Neural crest cell (in vitro differentiated cells): ENCODE measurements at regions not wholly inside any gene's neighbourhood (a gene's known extent, or its start where the extent isn't known, plus 50 kb on each side); places are given as distances from the start of the nearest gene placed in this dataset.

Experiments
- DNase-seq: peaks from one replicate; pipeline ENCODE4 v3.0.0; 2021; ENCODE audit warnings: low read depth, mixed read lengths, low spot score
- H3K27ac Mint-ChIP-seq: one replicate; pipeline ENCODE4 v1.8.0; 2021; ENCODE audit warnings: mild to moderate bottlenecking, mixed read lengths; ENCODE audit not compliant: unreplicated experiment
- H3K27me3 Mint-ChIP-seq: 2 replicates; pipeline ENCODE4 v1.8.0; 2021; ENCODE audit warnings: low read depth, mild to moderate bottlenecking, mixed read lengths
- H3K36me3 Mint-ChIP-seq: 2 replicates; pipeline ENCODE4 v1.8.0; 2021; ENCODE audit warnings: low read depth, mild to moderate bottlenecking, mixed read lengths
- H3K4me1 Mint-ChIP-seq: 2 replicates; pipeline ENCODE4 v1.8.0; 2021; ENCODE audit warnings: mixed read lengths
- H3K4me3 Mint-ChIP-seq: one replicate; pipeline ENCODE4 v1.8.0; 2021; ENCODE audit warnings: mild to moderate bottlenecking, mixed read lengths
- H3K9me3 Mint-ChIP-seq: 2 replicates; pipeline ENCODE4 v1.8.0; 2021; ENCODE audit warnings: mixed read lengths
- CTCF ChIP-seq: fragments of 200-600 bp; sonication (generic); conservative IDR thresholded peaks from 2 replicates; pipeline ENCODE4 v1.5.0; 2021; ENCODE audit warnings: antibody characterized with exemption, mild to moderate bottlenecking

- H3K4me3 Mint-ChIP-seq = no peak overlapping the region
Measured at GRCh38 chr6:122151066-122151465, 248.4 kb upstream of the HSF2 start.

GRCh38 chr6:122151763-122152162 is 247.7 kb upstream of the HSF2 start:
- H3K4me1 Mint-ChIP-seq = peaks cover 23% of the 10 kb centered on the region
- peaks cover 5% of the 10 kb centered on the region for H3K9me3 Mint-ChIP-seq
- H3K27me3 Mint-ChIP-seq = no peaks in the 10 kb centered on the region
- H3K4me3 Mint-ChIP-seq = no peak overlapping the region
- H3K36me3 Mint-ChIP-seq = no peaks in the 10 kb centered on the region
- no peak overlapping the region for H3K27ac Mint-ChIP-seq
- no peak for TF ChIP-seq CTCF
- DNase-seq = no peak

More at GRCh38 chr6:122151066-122151465, 248.4 kb upstream of the HSF2 start:
- DNase-seq = no peak
- Mint-ChIP-seq H3K27ac (no peak overlapping the region), H3K9me3 (peaks cover 3% of the 10 kb centered on the region), H3K36me3 (no peaks in the 10 kb centered on the region), H3K27me3 (no peaks in the 10 kb centered on the region), H3K4me1 (peaks cover 23% of the 10 kb centered on the region)
- no peak for TF ChIP-seq CTCF

- DNase-seq = no peak
- Mint-ChIP-seq H3K27me3 (no peaks in the 10 kb centered on the region), H3K4me3 (no peak overlapping the region), H3K9me3 (peaks cover 7% of the 10 kb centered on the region), H3K36me3 (no peaks in the 10 kb centered on the region), H3K4me1 (peaks cover 23% of the 10 kb centered on the region), H3K27ac (no peak overlapping the region)
- TF ChIP-seq CTCF = no peak
Measured at GRCh38 chr6:122153557-122153956, 245.9 kb upstream of the HSF2 start.

- Mint-ChIP-seq H3K36me3 (no peaks in the 10 kb centered on the region), H3K4me3 (no peak overlapping the region), H3K27ac (peak overlapping the region; percentile 28), H3K27me3 (no peaks in the 10 kb centered on the region), H3K4me1 (peaks cover 23% of the 10 kb centered on the region), H3K9me3 (peaks cover 7% of the 10 kb centered on the region)
- no peak for TF ChIP-seq CTCF
- DNase-seq = no peak
Measured at GRCh38 chr6:122154155-122154554, 245.3 kb upstream of the HSF2 start.

GRCh38 chr6:122154912-122155575 is 244.4 kb upstream of the HSF2 start:
- no peak overlapping the region for H3K4me3 Mint-ChIP-seq
- H3K4me1 Mint-ChIP-seq = peaks cover 23% of the 10 kb centered on the region
- H3K9me3 Mint-ChIP-seq = peaks cover 8% of the 10 kb centered on the region
- no peaks in the 10 kb centered on the region for H3K27me3 Mint-ChIP-seq
- H3K36me3 Mint-ChIP-seq = no peaks in the 10 kb centered on the region
- TF ChIP-seq CTCF = no peak
- no peak overlapping the region for H3K27ac Mint-ChIP-seq
- DNase-seq = no peak
